ENCODE measurements at regions not wholly inside any gene's neighbourhood (a gene's known extent, or its start where the extent isn't known, plus 50 kb on each side); places are given as distances from the start of the nearest gene placed in this dataset.

GRCh38 chr12:22858849-22859570, 234.0 kb downstream of the ETNK1 start:
- no peak for DNase-seq
- Histone ChIP-seq H3K9me3 (no peaks in the 10 kb centered on the region), H3K4me1 (peaks cover 0 to 8% (median 0%) of the 10 kb centered on the region in 4 donors), H3K4me3 (no peak overlapping the region), H3K36me3 (no peaks in the 10 kb centered on the region), H3K27ac (no peak overlapping the region), H3K27me3 (no peaks in the 10 kb centered on the region)
- intact Hi-C loops (cut with DNase I; ENCODE audit: low total_unique reads) = no loop called here
- TF ChIP-seq CTCF (IDR thresholded peaks at IDR 0.05) = no peak

GRCh38 chr12:22860926-22861325, 236.0 kb downstream of the ETNK1 start:
- TF ChIP-seq CTCF (IDR thresholded peaks at IDR 0.05) = no peak
- no peaks in the 10 kb centered on the region for H3K27me3 ChIP-seq
- H3K4me1 ChIP-seq = peaks cover 0 to 8% (median 0%) of the 10 kb centered on the region in 4 donors
- no peak for DNase-seq
- intact Hi-C loops (cut with DNase I; ENCODE audit: low total_unique reads) = no loop called here
- no peak overlapping the region for H3K4me3 ChIP-seq
- no peak overlapping the region for H3K27ac ChIP-seq
- no peaks in the 10 kb centered on the region for H3K36me3 ChIP-seq
- no peaks in the 10 kb centered on the region for H3K9me3 ChIP-seq

- no peaks in the 10 kb centered on the region for H3K36me3 ChIP-seq
- TF ChIP-seq CTCF (IDR thresholded peaks at IDR 0.05) = no peak
- no peak overlapping the region for H3K27ac ChIP-seq
- intact Hi-C loops (cut with DNase I; ENCODE audit: low total_unique reads) = no loop called here
- H3K27me3 ChIP-seq = no peaks in the 10 kb centered on the region
- no peak for DNase-seq
- H3K9me3 ChIP-seq = no peaks in the 10 kb centered on the region
- H3K4me3 ChIP-seq = no peak overlapping the region
- peaks cover 0 to 8% (median 0%) of the 10 kb centered on the region in 4 donors for H3K4me1 ChIP-seq
These were observed 240.9 kb downstream of the ETNK1 start for GRCh38 chr12:22865822-22866221.

GRCh38 chr12:22866406-22866805, 241.4 kb downstream of the ETNK1 start:
- no peak for DNase-seq
- intact Hi-C loops (cut with DNase I; ENCODE audit: low total_unique reads) = no loop called here
- no peak for TF ChIP-seq CTCF (IDR thresholded peaks at IDR 0.05)
- Histone ChIP-seq H3K4me3 (no peak overlapping the region), H3K36me3 (no peaks in the 10 kb centered on the region), H3K27me3 (no peaks in the 10 kb centered on the region), H3K27ac (no peak overlapping the region), H3K4me1 (peaks cover 0 to 4% (median 0%) of the 10 kb centered on the region in 4 donors), H3K9me3 (no peaks in the 10 kb centered on the region)

GRCh38 chr12:22874151-22874550, 249.2 kb downstream of the ETNK1 start:
- peaks cover 0 to 7% (median 0%) of the 10 kb centered on the region in 4 donors for H3K4me1 ChIP-seq
- H3K36me3 ChIP-seq = no peaks in the 10 kb centered on the region
- intact Hi-C loops (cut with DNase I; ENCODE audit: low total_unique reads) = no loop called here
- no peak overlapping the region for H3K27ac ChIP-seq
- no peaks in the 10 kb centered on the region for H3K27me3 ChIP-seq
- H3K9me3 ChIP-seq = no peaks in the 10 kb centered on the region
- no peak for TF ChIP-seq CTCF (IDR thresholded peaks at IDR 0.05)
- no peak for DNase-seq
- H3K4me3 ChIP-seq = no peak overlapping the region

All from tibial artery (tissue), 4 donors.